ENCODE measurements at regions not wholly inside any gene's neighbourhood (a gene's known extent, or its start where the extent isn't known, plus 50 kb on each side); places are given as distances from the start of the nearest gene placed in this dataset.

DNA sequence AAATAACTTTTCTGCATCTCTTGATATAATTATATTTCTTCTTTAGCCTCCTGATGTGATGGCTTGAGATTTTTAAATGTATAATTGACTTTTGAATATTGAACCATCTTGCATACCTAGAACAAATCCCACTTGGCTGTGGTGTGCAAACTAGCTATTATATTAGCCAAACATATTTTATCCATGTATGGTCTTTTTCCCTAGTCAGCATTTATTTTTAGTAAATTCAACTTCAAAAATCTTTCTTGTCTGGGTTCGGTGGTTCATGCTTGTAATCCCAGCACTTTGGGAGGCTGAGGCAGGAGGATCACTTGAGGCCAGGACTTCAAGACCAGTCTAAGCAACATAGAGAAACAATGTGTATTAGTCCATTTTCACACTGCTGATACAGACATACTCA is 386.6 kb upstream of the VWC2 start:
- no peak for ATAC-seq
- WGBS, 3 donors: 82 to 86% (median 83%) methylated on average over 1 of the region's 1 CpG

DNA sequence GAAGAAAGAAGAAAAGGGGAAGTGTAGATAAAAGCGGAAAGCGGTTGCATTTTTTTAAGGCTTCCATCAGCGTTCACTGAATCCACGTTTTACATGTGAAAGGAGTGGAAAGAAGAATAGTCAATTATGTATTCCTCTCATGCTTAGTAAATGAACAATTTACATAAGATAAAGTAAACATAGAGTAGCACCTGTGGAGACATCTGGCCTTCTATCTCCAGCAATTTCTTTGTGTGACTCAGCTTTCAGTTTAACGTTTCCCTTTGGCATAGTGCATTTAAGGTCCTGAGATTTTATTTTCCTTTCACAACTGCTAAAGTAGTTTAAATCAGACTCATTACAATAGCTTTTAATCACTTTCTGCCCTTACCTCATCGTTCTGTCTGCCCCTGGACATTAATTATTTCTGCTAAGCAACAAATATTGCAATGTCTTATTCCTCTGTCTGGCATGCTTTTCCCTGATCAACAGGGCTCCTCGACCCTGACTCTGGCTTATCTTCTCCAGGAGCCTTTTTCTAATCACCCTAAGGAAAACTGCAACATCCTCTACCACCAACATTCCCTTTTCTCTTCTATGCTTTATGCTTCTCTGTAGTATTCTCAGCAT is 383.5 kb upstream of the VWC2 start:
- DNase-seq (no peak), ATAC-seq (no peak)
- WGBS, 3 donors: 59 to 66% (median 62%) methylated on average over 7 of the region's 7 CpGs
- H3K4me3 ChIP-seq: no peak overlapping the region
- TF ChIP-seq, protein P1, sequence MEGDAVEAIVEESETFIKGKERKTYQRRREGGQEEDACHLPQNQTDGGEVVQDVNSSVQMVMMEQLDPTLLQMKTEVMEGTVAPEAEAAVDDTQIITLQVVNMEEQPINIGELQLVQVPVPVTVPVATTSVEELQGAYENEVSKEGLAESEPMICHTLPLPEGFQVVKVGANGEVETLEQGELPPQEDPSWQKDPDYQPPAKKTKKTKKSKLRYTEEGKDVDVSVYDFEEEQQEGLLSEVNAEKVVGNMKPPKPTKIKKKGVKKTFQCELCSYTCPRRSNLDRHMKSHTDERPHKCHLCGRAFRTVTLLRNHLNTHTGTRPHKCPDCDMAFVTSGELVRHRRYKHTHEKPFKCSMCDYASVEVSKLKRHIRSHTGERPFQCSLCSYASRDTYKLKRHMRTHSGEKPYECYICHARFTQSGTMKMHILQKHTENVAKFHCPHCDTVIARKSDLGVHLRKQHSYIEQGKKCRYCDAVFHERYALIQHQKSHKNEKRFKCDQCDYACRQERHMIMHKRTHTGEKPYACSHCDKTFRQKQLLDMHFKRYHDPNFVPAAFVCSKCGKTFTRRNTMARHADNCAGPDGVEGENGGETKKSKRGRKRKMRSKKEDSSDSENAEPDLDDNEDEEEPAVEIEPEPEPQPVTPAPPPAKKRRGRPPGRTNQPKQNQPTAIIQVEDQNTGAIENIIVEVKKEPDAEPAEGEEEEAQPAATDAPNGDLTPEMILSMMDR (IDR thresholded peaks at IDR 0.05): no peak
- no peaks in the 10 kb centered on the region for H3K9me3 ChIP-seq
- H3K36me3 ChIP-seq (ENCODE audit: insufficient read depth in 1 of 2, low read depth in 1 of 2): no peaks in the 10 kb centered on the region
- intact Hi-C loops (cut with DNase I): no loop called here
- H3K27me3 ChIP-seq (ENCODE audit: insufficient read depth in 3 of 3, low read length in 2 of 3): no peaks in the 10 kb centered on the region
- no peaks in the 10 kb centered on the region for H3K4me1 ChIP-seq
- no peak overlapping the region for H3K27ac ChIP-seq

More for the DNA sequence above, 386.6 kb upstream of the VWC2 start:
- no peak for DNase-seq
- H3K36me3 ChIP-seq (ENCODE audit: insufficient read depth in 1 of 2, low read depth in 1 of 2): no peaks in the 10 kb centered on the region
- intact Hi-C loops (cut with DNase I): no loop called here
- H3K27ac ChIP-seq: no peak overlapping the region
- H3K4me1 ChIP-seq: no peaks in the 10 kb centered on the region
- no peaks in the 10 kb centered on the region for H3K9me3 ChIP-seq
- H3K27me3 ChIP-seq (ENCODE audit: insufficient read depth in 3 of 3, low read length in 2 of 3): no peaks in the 10 kb centered on the region
- TF ChIP-seq, protein P1 (IDR thresholded peaks at IDR 0.05): no peak
- H3K4me3 ChIP-seq: no peak overlapping the region

- H3K27me3 ChIP-seq (ENCODE audit: insufficient read depth in 3 of 3, low read length in 2 of 3): no peaks in the 10 kb centered on the region
These were observed 377.2 kb upstream of the VWC2 start for GRCh38 chr7:49396229-49396628.

DNA sequence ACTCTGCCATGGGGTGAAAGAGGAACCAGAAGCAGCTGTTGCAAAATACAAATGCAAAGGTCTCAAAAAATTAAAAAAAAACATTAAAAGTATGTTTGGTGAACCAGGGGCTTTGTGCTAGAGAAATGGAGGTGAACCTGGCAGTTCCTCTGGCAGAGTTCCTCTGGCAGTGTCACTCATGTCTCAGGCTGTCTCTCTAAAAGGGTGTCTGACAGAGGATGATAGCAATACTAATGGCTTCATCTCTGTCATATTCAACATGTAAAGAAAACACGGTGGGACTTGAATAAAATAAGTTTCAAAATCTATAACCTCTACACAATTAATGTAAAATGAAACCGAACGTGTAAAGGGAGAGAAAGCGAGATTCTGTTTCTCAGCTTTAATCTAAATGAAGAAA is 375.7 kb upstream of the VWC2 start:
- no peak for ATAC-seq
- intact Hi-C loops (cut with DNase I): no loop called here

More at GRCh38 chr7:49396229-49396628, 377.2 kb upstream of the VWC2 start:
- no peak overlapping the region for H3K4me3 ChIP-seq
- H3K27ac ChIP-seq: no peak overlapping the region
- 78 to 82% (median 81%) methylated on average over 4 of the region's 4 CpGs for WGBS, 3 donors
- no peaks in the 10 kb centered on the region for H3K36me3 ChIP-seq (ENCODE audit: insufficient read depth in 1 of 2, low read depth in 1 of 2)
- ATAC-seq (no peak), DNase-seq (no peak)
- intact Hi-C loops (cut with DNase I): no loop called here
- H3K4me1 ChIP-seq: no peaks in the 10 kb centered on the region
- TF ChIP-seq, protein P1 (IDR thresholded peaks at IDR 0.05): no peak
- H3K9me3 ChIP-seq: no peaks in the 10 kb centered on the region

More for the DNA sequence above, 375.7 kb upstream of the VWC2 start:
- H3K36me3 ChIP-seq (ENCODE audit: insufficient read depth in 1 of 2, low read depth in 1 of 2): no peaks in the 10 kb centered on the region
- WGBS, 3 donors: 79 to 80% (median 80%) methylated on average over 4 of the region's 4 CpGs
- no peaks in the 10 kb centered on the region for H3K9me3 ChIP-seq
- H3K4me1 ChIP-seq: no peaks in the 10 kb centered on the region
- no peak for DNase-seq
- H3K27ac ChIP-seq: no peak overlapping the region
- no peaks in the 10 kb centered on the region for H3K27me3 ChIP-seq (ENCODE audit: insufficient read depth in 3 of 3, low read length in 2 of 3)
- no peak overlapping the region for H3K4me3 ChIP-seq
- TF ChIP-seq, protein P1 (IDR thresholded peaks at IDR 0.05): no peak

All from psoas muscle (tissue), 7 donors.